Activated CD4-positive, alpha-beta T cell treated with anti-CD3 and anti-CD28 coated beads for 36 hours (primary cell): ENCODE measurements at regions not wholly inside any gene's neighbourhood (a gene's known extent, or its start where the extent isn't known, plus 50 kb on each side); places are given as distances from the start of the nearest gene placed in this dataset.

Source experiments
- ATAC-seq: fragments of 200-7000 bp; cut with Tn5 transposase; one replicate; pipeline ENCODE4 v1.10.0; 2021; ENCODE audit warnings: mild to moderate bottlenecking, moderate library complexity
- CTCF ChIA-PET: fragments of 350-600 bp; sonication (Branson Sonifier 250); formaldehyde crosslinking; loops from one replicate; lab custom pipeline; 2021; ENCODE audit warnings: antibody characterized with exemption; lab: Charles Lee
- POLR2A ChIA-PET: fragments of 350-600 bp; sonication (Branson Sonifier 250); formaldehyde crosslinking; loops from one replicate; lab custom pipeline; 2021; ENCODE audit warnings: antibody characterized with exemption, inconsistent platforms; lab: Charles Lee
- DNase-seq: peaks from one replicate; pipeline ENCODE4 v3.0.0-alpha.2; 2020
- H3K27ac Mint-ChIP-seq: one replicate; pipeline ENCODE4 v1.8.0; 2021; ENCODE audit warnings: mixed read lengths
- H3K27me3 Mint-ChIP-seq: one replicate; pipeline ENCODE4 v1.8.0; 2021; ENCODE audit warnings: mixed read lengths
- H3K36me3 Mint-ChIP-seq: one replicate; pipeline ENCODE4 v1.8.0; 2021; ENCODE audit warnings: low read depth, mixed read lengths
- H3K4me1 Mint-ChIP-seq: one replicate; pipeline ENCODE4 v1.8.0; 2021; ENCODE audit warnings: mixed read lengths
- H3K4me3 Mint-ChIP-seq: one replicate; pipeline ENCODE4 v1.8.0; 2021; ENCODE audit warnings: mild to moderate bottlenecking, moderate library complexity, mixed read lengths
- H3K9me3 Mint-ChIP-seq: one replicate; pipeline ENCODE4 v1.8.0; 2021; ENCODE audit warnings: low read depth, mixed read lengths
- intact Hi-C, 2 experiments: fragments of 100-400 bp; cut with DNase I in 1 of 2; cut with micrococcal nuclease in 1 of 2; formaldehyde crosslinking; loops; one replicate each; pipeline versions ENCODE4 v1.14.2 to v1.15.1; 2022 to 2024; cut with DNase I, micrococcal nuclease

DNA sequence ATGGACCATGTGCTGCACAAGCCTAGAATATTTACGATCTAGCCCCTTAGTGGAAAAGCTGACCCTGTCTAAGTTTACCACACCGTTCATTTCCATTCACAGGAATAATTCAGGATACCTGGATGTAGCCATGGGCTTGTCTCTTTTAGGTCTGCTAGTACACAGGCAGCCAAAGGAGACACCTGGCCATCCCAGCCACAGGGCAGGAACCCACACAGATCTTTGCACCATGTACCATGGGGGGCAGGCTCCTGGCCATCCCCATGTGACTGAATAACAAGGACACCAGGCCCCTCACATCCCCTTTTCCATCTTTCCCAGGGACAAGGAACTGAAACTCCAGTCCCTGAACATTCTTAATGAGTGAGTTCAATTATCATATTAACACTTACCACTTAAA lies 467.3 kb upstream of the MYT1L start:
- H3K27ac Mint-ChIP-seq, result no peak overlapping the region
- H3K4me1 Mint-ChIP-seq, result no peaks in the 10 kb centered on the region
- POLR2A ChIA-PET, result no interaction called here
- H3K36me3 Mint-ChIP-seq, result no peaks in the 10 kb centered on the region
- CTCF ChIA-PET, result no interaction called here
- peaks cover 3% of the 10 kb centered on the region for H3K27me3 Mint-ChIP-seq
- intact Hi-C loops, result no loop called here
- DNase-seq (no peak), ATAC-seq (no peak)
- no peaks in the 10 kb centered on the region for H3K9me3 Mint-ChIP-seq
- H3K4me3 Mint-ChIP-seq, result no peak overlapping the region

DNA sequence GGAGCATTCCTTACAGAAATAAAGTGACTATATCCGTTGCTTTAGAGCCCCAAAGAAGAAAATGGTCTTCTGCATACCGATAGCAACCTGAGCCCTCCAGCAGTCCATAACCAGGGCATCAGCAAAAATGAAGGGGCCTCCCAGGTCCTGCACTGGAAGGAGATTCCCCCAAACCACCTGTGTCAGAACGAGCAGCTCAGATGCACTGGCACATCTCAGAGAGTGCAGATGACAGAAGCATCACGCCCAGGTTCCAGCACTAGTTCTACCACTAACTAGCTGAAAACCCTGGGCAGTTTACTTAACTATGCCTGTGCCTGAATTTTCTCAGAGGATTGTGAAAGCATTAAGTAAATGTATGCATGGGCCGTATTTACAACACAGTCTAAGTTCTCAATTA lies 466.7 kb upstream of the MYT1L start:
- ChIA-PET POLR2A (no interaction called here), CTCF (no interaction called here)
- no peak for DNase-seq
- H3K27ac Mint-ChIP-seq, result no peak overlapping the region
- peaks cover 3% of the 10 kb centered on the region for H3K27me3 Mint-ChIP-seq
- no peaks in the 10 kb centered on the region for H3K4me1 Mint-ChIP-seq
- no peak overlapping the region for H3K4me3 Mint-ChIP-seq
- intact Hi-C loops, result no loop called here
- no peak for ATAC-seq
- H3K36me3 Mint-ChIP-seq, result no peaks in the 10 kb centered on the region
- H3K9me3 Mint-ChIP-seq, result no peaks in the 10 kb centered on the region

DNA sequence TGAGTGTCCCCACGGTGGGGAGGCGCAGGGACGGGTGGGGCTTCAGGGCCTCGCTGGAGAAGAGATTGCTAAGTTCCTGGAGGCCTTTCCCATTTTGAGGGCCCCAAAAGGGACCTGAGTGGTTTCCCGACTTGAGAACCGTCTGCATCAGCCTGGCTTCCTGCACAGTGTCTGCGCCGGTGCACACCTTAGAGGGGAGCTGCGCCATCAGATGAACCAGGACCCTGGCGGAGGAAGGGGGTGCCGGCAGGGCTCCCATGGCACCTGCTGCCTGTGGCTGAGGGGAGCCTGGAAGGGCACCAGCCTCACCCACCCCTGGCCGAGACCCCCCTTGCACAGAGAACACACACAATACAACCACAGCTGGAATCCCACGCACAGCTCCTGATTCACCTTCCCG lies 465.1 kb upstream of the MYT1L start:
- Mint-ChIP-seq H3K36me3 (no peaks in the 10 kb centered on the region), H3K4me1 (no peaks in the 10 kb centered on the region), H3K4me3 (no peak overlapping the region), H3K27me3 (peaks cover 3% of the 10 kb centered on the region), H3K27ac (no peak overlapping the region), H3K9me3 (no peaks in the 10 kb centered on the region)
- ChIA-PET POLR2A (no interaction called here), CTCF (interaction anchor here (0.6 kb wide), 1 partner anchor 17 kb away, joined by 3 read pairs; no protein-coding TSS in a partner anchor)
- no peak for DNase-seq
- ATAC-seq, result no peak
- intact Hi-C loops, result no loop called here

DNA sequence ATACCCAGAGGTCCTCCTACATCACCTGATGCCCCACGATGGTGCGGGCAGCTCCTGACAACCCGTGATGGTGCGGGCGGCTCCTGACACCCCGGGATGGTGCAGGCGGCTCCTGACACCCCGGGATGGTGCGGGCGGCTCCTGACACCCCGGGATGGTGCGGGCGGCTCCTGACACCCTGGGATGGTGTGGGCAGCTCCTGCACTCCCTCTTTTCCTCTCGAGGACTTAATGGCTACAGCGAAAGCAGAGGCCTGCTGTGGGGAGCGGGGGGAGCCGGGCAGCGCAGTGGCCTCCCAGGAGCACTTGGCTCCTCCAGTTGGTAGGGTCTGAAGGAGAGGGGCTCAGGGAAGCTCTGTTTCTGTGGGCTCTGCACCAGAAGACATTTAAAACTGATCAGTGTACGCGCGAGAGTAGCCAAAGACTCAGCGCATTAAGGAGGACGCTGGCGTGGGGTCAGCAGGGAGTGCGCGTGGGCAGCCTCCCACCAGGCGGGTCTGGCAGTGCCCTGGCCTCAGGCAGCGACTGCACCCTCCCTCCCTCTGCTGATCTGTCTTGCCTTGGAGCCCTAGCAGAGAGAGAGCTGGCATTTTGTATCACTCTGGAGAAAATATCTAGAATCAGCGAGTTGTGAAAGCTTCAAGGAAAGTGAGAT lies 464.5 kb upstream of the MYT1L start:
- H3K36me3 Mint-ChIP-seq, result no peaks in the 10 kb centered on the region
- no peaks in the 10 kb centered on the region for H3K4me1 Mint-ChIP-seq
- no peaks in the 10 kb centered on the region for H3K9me3 Mint-ChIP-seq
- ChIA-PET POLR2A (no interaction called here), CTCF (no interaction called here)
- H3K4me3 Mint-ChIP-seq, result no peak overlapping the region
- peaks cover 3% of the 10 kb centered on the region for H3K27me3 Mint-ChIP-seq
- intact Hi-C loops, result no loop called here
- DNase-seq (no peak), ATAC-seq (no peak)
- no peak overlapping the region for H3K27ac Mint-ChIP-seq

DNA sequence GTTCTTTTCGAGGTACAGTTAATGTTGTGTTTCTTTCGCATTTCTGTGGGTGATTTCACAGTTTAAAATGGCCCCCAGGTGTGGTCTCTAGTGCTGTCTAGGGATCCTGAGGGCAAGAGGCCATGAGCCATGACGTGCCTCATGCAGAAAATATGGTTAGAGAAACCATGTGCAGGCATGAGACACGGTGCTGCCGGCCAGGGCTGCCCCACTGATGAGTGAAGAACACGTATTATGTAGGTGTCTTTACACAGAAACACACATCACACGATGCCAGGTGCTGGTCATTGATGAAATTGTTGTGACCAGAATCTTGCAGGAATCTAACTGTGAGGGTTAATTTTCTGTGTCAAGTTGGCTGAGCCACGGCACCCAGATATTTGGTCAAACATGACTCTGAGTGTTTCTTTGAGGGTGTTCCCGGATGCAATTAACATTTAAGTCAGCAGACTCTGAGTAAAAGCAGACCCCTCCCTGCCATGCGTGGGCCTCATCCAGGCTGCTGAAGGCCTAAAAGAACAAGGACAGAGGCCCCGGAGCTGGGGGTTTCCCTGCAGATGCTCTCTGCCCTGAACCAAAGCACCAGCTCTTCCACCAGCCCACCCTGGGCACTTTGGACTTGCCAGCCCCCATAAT lies 463.0 kb upstream of the MYT1L start:
- DNase-seq, result no peak
- Mint-ChIP-seq H3K27me3 (peaks cover 1% of the 10 kb centered on the region), H3K4me1 (no peaks in the 10 kb centered on the region), H3K9me3 (no peaks in the 10 kb centered on the region), H3K4me3 (no peak overlapping the region), H3K36me3 (no peaks in the 10 kb centered on the region), H3K27ac (no peak overlapping the region)
- no peak for ATAC-seq
- intact Hi-C loops, result no loop called here
- CTCF ChIA-PET, result interaction anchor here (0.7 kb wide), 1 partner anchor 430 kb away, joined by 4 read pairs; no protein-coding TSS in a partner anchor
- POLR2A ChIA-PET, result no interaction called here

DNA sequence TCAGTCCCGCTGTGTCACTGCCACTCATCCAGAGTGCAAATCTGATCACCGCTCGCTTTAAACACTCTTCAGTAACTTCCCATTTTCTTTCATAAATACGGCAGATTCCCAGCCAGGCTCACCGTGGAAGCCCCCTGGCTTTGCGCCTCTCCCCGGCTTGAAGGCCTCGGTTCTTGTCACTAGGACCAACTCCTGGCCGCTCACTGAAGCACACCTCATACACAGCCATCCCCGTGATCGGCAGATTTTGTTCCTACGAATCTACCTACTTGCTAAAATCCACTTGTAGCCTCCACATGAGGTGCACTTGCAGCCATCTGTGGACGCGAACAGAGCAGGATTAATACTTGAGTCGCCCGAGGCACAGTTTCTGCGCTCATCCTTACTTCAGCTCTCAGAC lies 462.4 kb upstream of the MYT1L start:
- DNase-seq (no peak), ATAC-seq (no peak)
- Mint-ChIP-seq H3K9me3 (no peaks in the 10 kb centered on the region), H3K36me3 (no peaks in the 10 kb centered on the region), H3K27ac (no peak overlapping the region), H3K4me3 (no peak overlapping the region), H3K27me3 (no peaks in the 10 kb centered on the region), H3K4me1 (no peaks in the 10 kb centered on the region)
- POLR2A ChIA-PET, result no interaction called here
- intact Hi-C loops, result no loop called here
- CTCF ChIA-PET, result no interaction called here

DNA sequence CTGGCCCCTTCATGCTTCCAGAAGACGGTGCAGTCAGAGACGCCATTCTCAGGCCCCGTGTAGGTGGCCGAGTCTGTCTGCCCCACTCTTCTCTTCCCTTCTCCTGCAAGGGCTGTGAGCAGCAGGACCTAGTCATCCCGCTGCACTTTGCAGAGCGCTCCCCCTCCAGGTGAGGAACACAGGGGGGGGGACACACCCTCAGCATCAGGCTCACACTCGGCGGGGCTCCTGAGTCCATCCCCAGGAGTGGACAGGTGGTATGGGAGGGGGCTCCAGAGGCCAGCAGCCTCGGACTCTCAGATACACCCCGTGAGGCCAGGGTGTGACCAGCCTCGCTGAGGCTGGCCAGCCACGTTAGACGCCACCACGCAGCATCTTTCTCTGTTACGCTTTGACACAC lies 460.5 kb upstream of the MYT1L start:
- Mint-ChIP-seq H3K4me3 (no peak overlapping the region), H3K27ac (no peak overlapping the region)
- DNase-seq, result no peak

DNA sequence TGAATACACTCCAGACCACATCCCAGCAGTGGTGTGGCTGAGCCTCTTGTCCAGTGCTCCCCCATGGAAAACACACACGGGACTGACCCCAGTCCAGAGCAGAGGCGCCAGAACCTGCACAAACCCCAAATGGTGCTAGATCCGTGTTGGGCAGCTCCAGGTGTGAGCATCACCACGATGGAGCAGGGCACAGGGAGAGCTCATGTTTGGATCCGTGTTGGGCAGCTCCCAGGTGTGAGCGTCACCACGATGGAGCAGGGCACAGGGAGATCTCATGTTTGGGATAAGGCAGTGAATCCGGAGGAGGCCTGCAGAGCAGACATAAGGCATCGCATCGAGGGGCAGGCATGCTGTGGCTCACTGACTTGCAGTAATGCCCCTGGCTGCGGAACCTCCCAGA lies 460.0 kb upstream of the MYT1L start:
- Mint-ChIP-seq H3K27me3 (no peaks in the 10 kb centered on the region), H3K27ac (no peak overlapping the region), H3K9me3 (no peaks in the 10 kb centered on the region), H3K36me3 (no peaks in the 10 kb centered on the region), H3K4me3 (no peak overlapping the region), H3K4me1 (no peaks in the 10 kb centered on the region)
- ATAC-seq (no peak), DNase-seq (no peak)
- CTCF ChIA-PET, result no interaction called here
- POLR2A ChIA-PET, result no interaction called here
- intact Hi-C loops, result no loop called here

More for the DNA sequence above, 460.5 kb upstream of the MYT1L start:
- H3K36me3 Mint-ChIP-seq, result no peaks in the 10 kb centered on the region
- no peaks in the 10 kb centered on the region for H3K27me3 Mint-ChIP-seq
- ChIA-PET POLR2A (no interaction called here), CTCF (interaction anchor here (0.6 kb wide), 1 partner anchor 146 kb away, joined by 5 read pairs; no protein-coding TSS in a partner anchor)
- no peaks in the 10 kb centered on the region for H3K9me3 Mint-ChIP-seq
- intact Hi-C loops, result no loop called here
- no peaks in the 10 kb centered on the region for H3K4me1 Mint-ChIP-seq
- ATAC-seq, result no peak

DNA sequence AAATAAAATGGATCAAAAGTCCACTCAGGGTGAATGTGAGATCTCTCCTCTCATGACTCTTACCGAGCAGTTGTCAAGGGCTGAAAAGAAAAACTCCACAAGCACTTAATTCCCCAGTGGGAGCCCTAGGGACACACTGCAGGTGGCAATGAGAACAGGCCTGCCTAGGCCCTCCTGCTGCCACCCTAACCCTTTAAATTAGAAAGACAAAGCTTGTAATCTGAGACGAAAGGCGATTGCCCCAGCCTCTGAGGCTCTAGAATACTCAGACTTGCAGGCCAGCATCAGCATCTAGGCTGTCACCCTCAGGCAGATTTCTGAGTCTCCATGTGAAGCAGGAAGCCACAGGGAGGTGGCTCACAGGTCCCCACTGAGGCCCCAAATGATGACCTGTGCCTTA lies 457.0 kb upstream of the MYT1L start:
- ATAC-seq (no peak), DNase-seq (no peak)
- CTCF ChIA-PET, result no interaction called here
- no peak overlapping the region for H3K4me3 Mint-ChIP-seq
- no peaks in the 10 kb centered on the region for H3K9me3 Mint-ChIP-seq
- no peak overlapping the region for H3K27ac Mint-ChIP-seq
- no peaks in the 10 kb centered on the region for H3K4me1 Mint-ChIP-seq
- intact Hi-C loops, result no loop called here
- POLR2A ChIA-PET, result no interaction called here
- peaks cover 9% of the 10 kb centered on the region for H3K27me3 Mint-ChIP-seq
- no peaks in the 10 kb centered on the region for H3K36me3 Mint-ChIP-seq

DNA sequence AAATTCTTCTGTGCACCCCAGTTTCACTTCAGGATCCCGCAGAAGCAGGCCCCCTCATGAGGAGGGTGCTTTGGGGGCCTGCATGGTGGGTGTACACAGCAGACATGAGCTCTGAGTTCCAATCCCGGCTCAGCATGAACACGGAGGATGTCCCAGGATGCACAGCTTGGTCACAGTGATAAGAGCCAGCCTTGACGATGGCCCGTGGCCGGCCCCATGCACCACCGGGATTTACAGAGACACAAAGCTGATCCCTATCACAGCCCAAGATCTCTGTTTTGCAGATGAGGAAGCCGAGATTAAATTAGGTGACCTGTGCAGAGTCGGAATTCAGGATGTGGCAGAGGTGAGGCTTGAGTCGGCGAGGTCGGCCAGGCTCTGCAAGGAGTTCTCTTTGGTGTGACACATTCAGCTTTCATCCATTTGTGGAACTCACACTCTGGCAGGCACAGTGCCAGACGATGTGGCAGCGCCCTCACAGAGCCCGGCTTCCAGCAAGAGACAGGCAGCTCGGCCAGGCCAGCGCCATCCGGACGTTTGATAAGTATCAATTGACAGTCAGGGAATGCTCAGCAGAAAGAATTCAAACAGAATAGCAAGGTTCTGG lies 456.3 kb upstream of the MYT1L start:
- no peak overlapping the region for H3K27ac Mint-ChIP-seq
- no peak for ATAC-seq
- intact Hi-C loops, result no loop called here
- H3K9me3 Mint-ChIP-seq, result no peaks in the 10 kb centered on the region
- no peak overlapping the region for H3K4me3 Mint-ChIP-seq
- ChIA-PET CTCF (no interaction called here), POLR2A (no interaction called here)
- H3K4me1 Mint-ChIP-seq, result no peaks in the 10 kb centered on the region
- no peaks in the 10 kb centered on the region for H3K36me3 Mint-ChIP-seq
- DNase-seq, result no peak
- peaks cover 9% of the 10 kb centered on the region for H3K27me3 Mint-ChIP-seq

DNA sequence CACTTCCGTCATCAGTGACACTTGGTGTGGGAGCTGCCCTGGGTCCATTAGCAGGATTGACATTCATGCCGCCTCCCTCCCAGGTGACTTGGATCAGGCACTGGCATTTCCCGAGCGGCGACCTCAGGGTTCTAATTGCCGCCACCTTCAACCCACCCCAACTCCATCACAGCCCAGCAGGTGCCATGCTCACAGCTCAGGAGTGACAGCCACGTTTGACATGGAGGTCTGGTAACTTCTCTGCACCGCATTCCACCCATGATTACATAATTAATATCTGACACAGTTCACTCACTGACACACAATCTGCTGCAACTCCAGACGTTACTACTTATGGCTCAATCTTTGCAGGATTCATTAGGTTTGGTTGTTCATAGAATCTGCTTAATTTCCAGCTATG lies 450.9 kb upstream of the MYT1L start:
- Mint-ChIP-seq H3K9me3 (peaks cover 6% of the 10 kb centered on the region), H3K27me3 (peaks cover 9% of the 10 kb centered on the region)
- ATAC-seq, result no peak

DNA sequence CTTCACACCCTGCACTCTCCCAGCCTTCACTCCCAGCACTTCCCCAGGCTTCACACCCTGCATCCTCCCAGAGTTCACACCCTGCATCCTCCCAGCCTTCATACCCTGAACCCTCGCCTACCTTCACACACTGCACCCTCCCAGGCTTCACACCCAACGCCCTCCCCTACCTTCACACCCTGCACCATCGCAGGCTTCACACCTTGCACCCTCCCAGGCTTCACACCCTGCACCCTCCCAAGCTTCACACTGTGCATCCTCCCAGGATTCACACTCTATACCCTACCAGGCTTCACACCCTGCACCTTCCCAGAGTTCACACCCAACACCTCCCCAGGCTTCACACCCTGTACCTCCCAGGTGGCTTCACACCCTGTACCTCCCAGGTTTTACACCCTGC lies 448.7 kb upstream of the MYT1L start:
- no peak overlapping the region for H3K27ac Mint-ChIP-seq
- no peak for ATAC-seq
- H3K36me3 Mint-ChIP-seq, result no peaks in the 10 kb centered on the region
- ChIA-PET CTCF (no interaction called here), POLR2A (no interaction called here)
- H3K27me3 Mint-ChIP-seq, result peaks cover 6% of the 10 kb centered on the region
- no peak for DNase-seq
- intact Hi-C loops, result no loop called here
- peaks cover 6% of the 10 kb centered on the region for H3K9me3 Mint-ChIP-seq
- H3K4me3 Mint-ChIP-seq, result no peak overlapping the region
- no peaks in the 10 kb centered on the region for H3K4me1 Mint-ChIP-seq

More for the DNA sequence above, 450.9 kb upstream of the MYT1L start:
- H3K4me3 Mint-ChIP-seq, result no peak overlapping the region
- DNase-seq, result no peak
- H3K27ac Mint-ChIP-seq, result no peak overlapping the region
- intact Hi-C loops, result no loop called here
- POLR2A ChIA-PET, result no interaction called here
- no peaks in the 10 kb centered on the region for H3K4me1 Mint-ChIP-seq
- H3K36me3 Mint-ChIP-seq, result no peaks in the 10 kb centered on the region
- CTCF ChIA-PET, result interaction anchor here (0.6 kb wide), 1 partner anchor 519 kb away, joined by 3 read pairs; no protein-coding TSS in a partner anchor
